GM12865 (cell line): ENCODE measurements at regions not wholly inside any gene's neighbourhood (a gene's known extent, or its start where the extent isn't known, plus 50 kb on each side); places are given as distances from the start of the nearest gene placed in this dataset.

ENCODE experiments used
- DNase-seq: peaks from one replicate; pipeline ENCODE4 v3.0.0; 2010; ENCODE audit warnings: low read depth
- H3K4me3 ChIP-seq: 2 replicates; pipeline ENCODE4 v1.5.1; 2011; ENCODE audit warnings: mild to moderate bottlenecking, low read depth, low read length, control low read depth
- TF ChIP-seq, protein P1 (sequence below): IDR thresholded peaks from 2 replicates; pipeline ENCODE4 v1.5.1; 2011; ENCODE audit warnings: low read length, control low read depth, low read depth, inconsistent platforms; ENCODE audit not compliant: insufficient read depth; ENCODE audit errors: missing control alignments

- no peak for DNase-seq
- TF ChIP-seq, protein P1, sequence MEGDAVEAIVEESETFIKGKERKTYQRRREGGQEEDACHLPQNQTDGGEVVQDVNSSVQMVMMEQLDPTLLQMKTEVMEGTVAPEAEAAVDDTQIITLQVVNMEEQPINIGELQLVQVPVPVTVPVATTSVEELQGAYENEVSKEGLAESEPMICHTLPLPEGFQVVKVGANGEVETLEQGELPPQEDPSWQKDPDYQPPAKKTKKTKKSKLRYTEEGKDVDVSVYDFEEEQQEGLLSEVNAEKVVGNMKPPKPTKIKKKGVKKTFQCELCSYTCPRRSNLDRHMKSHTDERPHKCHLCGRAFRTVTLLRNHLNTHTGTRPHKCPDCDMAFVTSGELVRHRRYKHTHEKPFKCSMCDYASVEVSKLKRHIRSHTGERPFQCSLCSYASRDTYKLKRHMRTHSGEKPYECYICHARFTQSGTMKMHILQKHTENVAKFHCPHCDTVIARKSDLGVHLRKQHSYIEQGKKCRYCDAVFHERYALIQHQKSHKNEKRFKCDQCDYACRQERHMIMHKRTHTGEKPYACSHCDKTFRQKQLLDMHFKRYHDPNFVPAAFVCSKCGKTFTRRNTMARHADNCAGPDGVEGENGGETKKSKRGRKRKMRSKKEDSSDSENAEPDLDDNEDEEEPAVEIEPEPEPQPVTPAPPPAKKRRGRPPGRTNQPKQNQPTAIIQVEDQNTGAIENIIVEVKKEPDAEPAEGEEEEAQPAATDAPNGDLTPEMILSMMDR = no peak
- no peak overlapping the region for H3K4me3 ChIP-seq
Observed at GRCh38 chr12:102593134-102593533, 112.8 kb upstream of the IGF1 start.

- TF ChIP-seq, protein P1 = no peak
- no peak overlapping the region for H3K4me3 ChIP-seq
- no peak for DNase-seq
Observed at GRCh38 chr12:102592134-102592533, 111.8 kb upstream of the IGF1 start.

DNA sequence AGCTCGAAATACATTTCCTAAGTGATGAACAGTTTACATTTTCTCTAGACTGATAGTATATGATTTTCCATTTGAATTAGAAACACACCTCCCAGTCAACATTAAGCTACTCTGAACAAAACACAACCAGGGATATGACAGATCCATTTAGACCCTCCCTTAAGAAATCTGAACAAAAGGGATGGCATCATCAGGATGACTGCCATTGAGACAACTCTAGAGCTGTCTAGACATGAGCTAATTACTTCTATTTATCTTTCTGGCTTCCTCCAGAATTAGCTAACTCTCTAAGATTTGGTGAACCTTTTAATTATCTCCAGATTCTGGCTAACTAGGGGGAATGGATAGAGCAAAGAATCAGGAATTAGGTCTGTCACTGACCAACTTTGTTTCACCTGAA is 92.9 kb upstream of the IGF1 start:
- H3K4me3 ChIP-seq = no peak overlapping the region
- no peak for DNase-seq
- TF ChIP-seq, protein P1 = no peak

DNA sequence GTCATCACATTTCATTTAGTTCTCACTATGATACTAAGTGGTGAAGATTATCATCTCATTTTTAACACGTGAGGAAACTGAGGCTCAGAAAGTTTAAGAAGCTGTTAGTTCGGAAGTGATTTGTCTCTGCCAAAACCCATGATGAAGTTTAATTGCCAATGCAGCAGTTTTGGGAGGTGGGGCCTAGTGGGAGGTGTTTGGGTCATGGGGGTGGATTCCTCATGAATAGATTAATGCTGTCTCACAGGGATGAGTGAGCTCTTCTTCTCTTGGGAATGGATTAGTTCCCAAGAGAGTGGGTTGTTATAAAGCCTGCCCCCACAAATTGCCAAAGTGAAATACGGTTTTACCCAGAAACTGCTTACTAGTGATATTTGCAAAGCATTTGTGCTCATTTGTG is 91.5 kb upstream of the IGF1 start:
- no peak for DNase-seq
- no peak overlapping the region for H3K4me3 ChIP-seq
- TF ChIP-seq, protein P1 = no peak

DNA sequence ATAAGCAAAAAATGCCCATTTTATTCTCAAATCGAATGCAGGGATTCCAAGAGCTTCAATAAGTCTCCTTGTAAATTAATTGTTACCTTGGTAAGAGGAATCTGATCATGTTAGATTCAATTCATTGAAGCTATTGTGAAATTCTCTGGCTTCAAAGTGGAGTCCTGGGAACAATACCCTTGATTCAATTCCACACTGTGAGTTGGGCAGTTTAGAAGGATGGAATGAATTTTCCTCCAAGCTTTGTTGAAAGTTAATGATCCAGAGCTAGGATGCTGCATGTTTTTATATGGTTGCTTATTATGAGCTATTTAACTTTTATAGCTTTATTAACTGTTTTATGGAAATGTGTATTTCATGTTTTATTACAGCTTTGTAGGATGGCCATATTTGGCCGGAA is 89.9 kb upstream of the IGF1 start:
- TF ChIP-seq, protein P1 = no peak
- no peak for DNase-seq
- no peak overlapping the region for H3K4me3 ChIP-seq

GRCh38 chr12:102569803-102570202 is 89.4 kb upstream of the IGF1 start:
- TF ChIP-seq, protein P1 = no peak
- H3K4me3 ChIP-seq = no peak overlapping the region
- no peak for DNase-seq

- TF ChIP-seq, protein P1 = no peak
Observed at GRCh38 chr12:102568276-102568675, 87.9 kb upstream of the IGF1 start.

More at GRCh38 chr12:102568276-102568675, 87.9 kb upstream of the IGF1 start:
- DNase-seq = no peak
- no peak overlapping the region for H3K4me3 ChIP-seq
